CD4-positive, alpha-beta T cell treated with Interleukin-21 for 1 hour (primary cell): ENCODE measurements at regions not wholly inside any gene's neighbourhood (a gene's known extent, or its start where the extent isn't known, plus 50 kb on each side); places are given as distances from the start of the nearest gene placed in this dataset.
"Not testable (repeated sequence)": the region's sequence is repeated elsewhere in the genome, so short reads cannot be mapped to it uniquely, and the experiment has no call there.

Experiments
- DNase-seq: peaks from one replicate; pipeline ENCODE4 v3.0.0-alpha.2; 2020

- no peak for DNase-seq
Measured at GRCh38 chr1:219027146-219027673, 146.5 kb upstream of the LYPLAL1 start.

GRCh38 chr1:219031809-219032208 lies 141.9 kb upstream of the LYPLAL1 start:
- DNase-seq: no peak

GRCh38 chr1:219038398-219038797 lies 135.3 kb upstream of the LYPLAL1 start:
- no peak for DNase-seq

GRCh38 chr1:219039017-219039681 lies 134.5 kb upstream of the LYPLAL1 start:
- no peak for DNase-seq

- no peak for DNase-seq
Measured at GRCh38 chr1:219039682-219040154, 134.0 kb upstream of the LYPLAL1 start.

- no peak for DNase-seq
Measured at GRCh38 chr1:219040291-219040690, 133.4 kb upstream of the LYPLAL1 start.

GRCh38 chr1:219041141-219041540 lies 132.5 kb upstream of the LYPLAL1 start:
- DNase-seq: no peak

GRCh38 chr1:219041818-219042217 lies 131.9 kb upstream of the LYPLAL1 start:
- DNase-seq: no peak

GRCh38 chr1:219042769-219043168 lies 130.9 kb upstream of the LYPLAL1 start:
- DNase-seq: no peak

GRCh38 chr1:219045246-219045645 lies 128.4 kb upstream of the LYPLAL1 start:
- DNase-seq: no peak

GRCh38 chr1:219049501-219049900 lies 124.2 kb upstream of the LYPLAL1 start:
- DNase-seq: no peak

- no peak for DNase-seq
Measured at GRCh38 chr1:219050086-219050821, 123.4 kb upstream of the LYPLAL1 start.

GRCh38 chr1:219050822-219051125 lies 122.9 kb upstream of the LYPLAL1 start:
- no peak for DNase-seq

GRCh38 chr1:219051547-219051946 lies 122.1 kb upstream of the LYPLAL1 start:
- no peak for DNase-seq

- no peak for DNase-seq
Measured at GRCh38 chr1:219058891-219059820, 114.5 kb upstream of the LYPLAL1 start.

- DNase-seq: no peak
Measured at GRCh38 chr1:219060798-219061197, 112.9 kb upstream of the LYPLAL1 start.

- DNase-seq: no peak
Measured at GRCh38 chr1:219062161-219062560, 111.5 kb upstream of the LYPLAL1 start.

GRCh38 chr1:219066098-219066497 lies 107.6 kb upstream of the LYPLAL1 start:
- DNase-seq: no peak

- DNase-seq: no peak
Measured at GRCh38 chr1:219066631-219067349, 106.9 kb upstream of the LYPLAL1 start.

- no peak for DNase-seq
Measured at GRCh38 chr1:219067350-219067712, 106.3 kb upstream of the LYPLAL1 start.

- DNase-seq: not testable (repeated sequence)
Measured at GRCh38 chr1:219070395-219070794, 103.3 kb upstream of the LYPLAL1 start.

- DNase-seq: no peak
Measured at GRCh38 chr1:219071209-219071608, 102.5 kb upstream of the LYPLAL1 start.

GRCh38 chr1:219072329-219072728 lies 101.3 kb upstream of the LYPLAL1 start:
- DNase-seq: no peak
